ENCODE measurements at regions not wholly inside any gene's neighbourhood (a gene's known extent, or its start where the extent isn't known, plus 50 kb on each side); places are given as distances from the start of the nearest gene placed in this dataset.

GRCh38 chr12:27192118-27192802, 51.8 kb upstream of the STK38L start:
- Histone ChIP-seq H3K4me3 (no peak overlapping the region), H3K4me1 (ENCODE audit: control insufficient read depth, insufficient read depth, low read length) (no peaks in the 10 kb centered on the region), H3K79me2 (ENCODE audit: control insufficient read depth, insufficient read depth, low read length) (no peaks in the 10 kb centered on the region), H2AFZ (ENCODE audit: control insufficient read depth, low read depth, low read length) (peak overlapping the region; percentile 38; the same call in 1 of the 2 replicates), H3K36me3 (ENCODE audit: control insufficient read depth in 2 of 2, insufficient read depth in 2 of 2, low read length in 1 of 2) (no peaks in the 10 kb centered on the region), H3K9ac (ENCODE audit: control insufficient read depth, insufficient read depth, low read length) (no peak overlapping the region), H3K4me2 (ENCODE audit: control insufficient read depth, insufficient read depth) (no peak overlapping the region), H4K20me1 (ENCODE audit: control insufficient read depth, insufficient read depth) (no peaks in the 10 kb centered on the region), H3K27me3 (replicated peaks in 1 of 2; ENCODE audit: control insufficient read depth in 2 of 2, insufficient read depth in 2 of 2, low read length in 1 of 2) (no peaks in the 10 kb centered on the region), H3K27ac (ENCODE audit: control insufficient read depth, insufficient read depth) (no peak overlapping the region; the same call in 1 of the 2 replicates), H3K9me3 (replicated peaks; ENCODE audit: control insufficient read depth, insufficient read depth, low read length) (no peaks in the 10 kb centered on the region)
- TF ChIP-seq CBFB (IDR thresholded peaks at IDR 0.05; ENCODE audit: low read depth) = no peak
- no peak for TF ChIP-seq NR2C2 (IDR thresholded peaks at IDR 0.05; ENCODE audit: borderline replicate concordance, control insufficient read depth, insufficient read length, low read depth)
- peak; percentile 51; the same call in 1 of the 2 replicates for TF ChIP-seq RUNX3 (IDR thresholded peaks at IDR 0.05; ENCODE audit: low read length)
- TF ChIP-seq, protein P1, sequence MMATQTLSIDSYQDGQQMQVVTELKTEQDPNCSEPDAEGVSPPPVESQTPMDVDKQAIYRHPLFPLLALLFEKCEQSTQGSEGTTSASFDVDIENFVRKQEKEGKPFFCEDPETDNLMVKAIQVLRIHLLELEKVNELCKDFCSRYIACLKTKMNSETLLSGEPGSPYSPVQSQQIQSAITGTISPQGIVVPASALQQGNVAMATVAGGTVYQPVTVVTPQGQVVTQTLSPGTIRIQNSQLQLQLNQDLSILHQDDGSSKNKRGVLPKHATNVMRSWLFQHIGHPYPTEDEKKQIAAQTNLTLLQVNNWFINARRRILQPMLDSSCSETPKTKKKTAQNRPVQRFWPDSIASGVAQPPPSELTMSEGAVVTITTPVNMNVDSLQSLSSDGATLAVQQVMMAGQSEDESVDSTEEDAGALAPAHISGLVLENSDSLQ (IDR thresholded peaks at IDR 0.05) = peak; percentile 21; the same call in 1 of the 2 replicates
- FAIRE-seq (peak; percentile 61), ATAC-seq (peak; percentile 31), DNase-seq (ENCODE audit: low read depth, low spot score) (no peak)
- CTCF ChIA-PET = interaction anchor here (0.6 to 1.1 kb wide), 3 partner anchors 9 to 22 kb away, joined by 3 to 5 read pairs (median 3); no protein-coding TSS in a partner anchor
- in situ Hi-C loops (cut with MboI) (no loop called here), intact Hi-C loops (cut with micrococcal nuclease; ENCODE audit: unreplicated experiment) (no loop called here)
- POLR2A ChIA-PET = interaction anchor here (0.7 to 2.2 kb wide), 5 partner anchors 11 to 46 kb away, joined by 4 to 9 read pairs (median 4); no protein-coding TSS in a partner anchor
- no TSS peak for BruUV-seq (replicated peaks)
- 84% methylated on average over 5 of the region's 5 CpGs for whole genome bisulfite sequencing (ENCODE audit: insufficient coverage, insufficient replicate concordance, low lambda C conversion rate, missing lambda C conversion rate)
- RAD21 ChIA-PET (ENCODE audit: unreplicated experiment) = interaction anchor here (4.7 kb wide), 1 partner anchor 13 kb away, joined by 23 read pairs; no protein-coding TSS in a partner anchor
- SMC1A ChIA-PET (ENCODE audit: uncharacterized antibody, unreplicated experiment) = interaction anchor here (0.5 to 9.6 kb wide), 13 partner anchors 9 to 176 kb away, joined by 3 to 71 read pairs (median 4); no protein-coding TSS in a partner anchor

DNA sequence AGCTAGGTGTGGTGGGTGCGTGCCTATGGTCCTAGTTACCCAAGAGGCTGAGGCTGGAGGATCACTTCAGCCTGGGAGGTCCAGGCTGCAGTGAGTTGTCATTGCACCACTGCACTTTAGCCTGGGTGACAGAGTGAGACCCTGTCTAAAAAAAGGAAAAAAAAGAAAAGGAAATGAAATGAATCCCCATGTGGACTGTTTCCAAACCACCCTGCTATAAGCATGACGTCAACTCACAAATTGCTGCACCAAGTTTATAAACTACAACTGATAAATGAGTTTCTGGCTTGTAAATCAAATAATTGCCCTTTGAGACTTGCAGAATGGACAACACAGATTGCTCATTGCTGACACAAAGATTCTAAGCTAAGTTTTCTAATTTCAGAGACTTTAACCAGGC, 51.0 kb upstream of the STK38L start:
- H3K4me3 ChIP-seq = no peak overlapping the region
- CTCF ChIA-PET = interaction anchor here (0.6 to 1.7 kb wide), 8 partner anchors 8 to 113 kb away, joined by 3 to 5 read pairs (median 4); no protein-coding TSS in a partner anchor

More for the DNA sequence above, 51.0 kb upstream of the STK38L start:
- 93% methylated on average over 2 of the region's 2 CpGs for WGBS (ENCODE audit: insufficient coverage, insufficient replicate concordance, low lambda C conversion rate, missing lambda C conversion rate)
- H3K36me3 ChIP-seq (ENCODE audit: control insufficient read depth in 2 of 2, insufficient read depth in 2 of 2, low read length in 1 of 2) = no peaks in the 10 kb centered on the region
- ChIA-PET SMC1A (ENCODE audit: uncharacterized antibody, unreplicated experiment) (interaction anchor here (0.8 to 9.6 kb wide), 11 partner anchors 9 to 177 kb away, joined by 3 to 71 read pairs (median 4); no protein-coding TSS in a partner anchor), POLR2A (interaction anchor here (1.3 to 2.2 kb wide), 4 partner anchors 11 to 20 kb away, joined by 4 to 9 read pairs (median 4); no protein-coding TSS in a partner anchor), RAD21 (ENCODE audit: unreplicated experiment) (interaction anchor here (4.7 kb wide), 1 partner anchor 14 kb away, joined by 23 read pairs; no protein-coding TSS in a partner anchor)
- H3K9ac ChIP-seq (ENCODE audit: control insufficient read depth, insufficient read depth, low read length) = no peak overlapping the region
- in situ Hi-C loops (cut with MboI) (no loop called here), intact Hi-C loops (cut with micrococcal nuclease; ENCODE audit: unreplicated experiment) (no loop called here)
- BruUV-seq (replicated peaks) = no TSS peak
- H3K27ac ChIP-seq (ENCODE audit: control insufficient read depth, insufficient read depth) = no peak overlapping the region
- TF ChIP-seq ATF7 (IDR thresholded peaks at IDR 0.05; ENCODE audit: low read depth) (peak; percentile 70), ZBED1 (IDR thresholded peaks at IDR 0.05; ENCODE audit: borderline replicate concordance) (no peak), RUNX3 (IDR thresholded peaks at IDR 0.05; ENCODE audit: low read length) (0 out of 2 replicates have a peak, but pooled peaks have one; percentile 10), ZNF24 (IDR thresholded peaks at IDR 0.05) (no peak), MEF2A (IDR thresholded peaks at IDR 0.05; ENCODE audit: insufficient read depth, low read depth, low read length) (no peak), FOS (IDR thresholded peaks at IDR 0.05; ENCODE audit: borderline replicate concordance, extremely low read depth, insufficient read length) (no peak), MYC (IDR thresholded peaks at IDR 0.05; ENCODE audit: insufficient read depth, insufficient read length, insufficient replicate concordance, low read length, severe bottlenecking) (no peak), TAF1 (IDR thresholded peaks at IDR 0.05; ENCODE audit: borderline replicate concordance, low read depth, low read length) (no peak), CREM (IDR thresholded peaks at IDR 0.05; ENCODE audit: low read depth) (0 out of 2 replicates have a peak, but pooled peaks have one; percentile 28), TCF12 (IDR thresholded peaks at IDR 0.05; ENCODE audit: low read depth, low read length) (no peak), KDM1A (IDR thresholded peaks at IDR 0.05; ENCODE audit: borderline replicate concordance) (no peak)
- H3K4me2 ChIP-seq (ENCODE audit: control insufficient read depth, insufficient read depth) = no peak overlapping the region
- H3K27me3 ChIP-seq (replicated peaks in 1 of 2; ENCODE audit: control insufficient read depth in 2 of 2, insufficient read depth in 2 of 2, low read length in 1 of 2) = no peaks in the 10 kb centered on the region
- no peak overlapping the region for H2AFZ ChIP-seq (ENCODE audit: control insufficient read depth, low read depth, low read length)
- H3K9me3 ChIP-seq (replicated peaks; ENCODE audit: control insufficient read depth, insufficient read depth, low read length) = no peaks in the 10 kb centered on the region
- ATAC-seq (peak; percentile 41), FAIRE-seq (no peak), DNase-seq (ENCODE audit: low read depth, low spot score) (no peak)
- no peaks in the 10 kb centered on the region for H3K4me1 ChIP-seq (ENCODE audit: control insufficient read depth, insufficient read depth, low read length)
- no peaks in the 10 kb centered on the region for H4K20me1 ChIP-seq (ENCODE audit: control insufficient read depth, insufficient read depth)
- no peaks in the 10 kb centered on the region for H3K79me2 ChIP-seq (ENCODE audit: control insufficient read depth, insufficient read depth, low read length)

Measured in GM12878 (cell line).